ENCODE measurements at regions not wholly inside any gene's neighbourhood (a gene's known extent, or its start where the extent isn't known, plus 50 kb on each side); places are given as distances from the start of the nearest gene placed in this dataset.

- no peak for DNase-seq (ENCODE audit: low spot score)
These were observed 128.5 kb downstream of the ZNF281 start for GRCh38 chr1:200281201-200281835.

GRCh38 chr1:200279810-200280411 is 129.9 kb downstream of the ZNF281 start:
- Histone ChIP-seq H3K9me3 (ENCODE audit: severe bottlenecking) (no peaks in the 10 kb centered on the region), H3K4me1 (ENCODE audit: insufficient read depth, poor library complexity, severe bottlenecking) (no peaks in the 10 kb centered on the region), H3K27ac (ENCODE audit: poor library complexity, severe bottlenecking) (no peak overlapping the region), H3K27me3 (ENCODE audit: insufficient read depth, poor library complexity, severe bottlenecking) (no peaks in the 10 kb centered on the region), H3K4me3 (ENCODE audit: severe bottlenecking) (no peak overlapping the region), H3K36me3 (ENCODE audit: low read depth) (no peaks in the 10 kb centered on the region)
- peak; percentile 58; the same call in 1 of the 3 replicates for ATAC-seq (ENCODE audit: low read depth)
- peak; percentile 74 for TF ChIP-seq CTCF (IDR thresholded peaks at IDR 0.05; ENCODE audit: poor library complexity, severe bottlenecking)
- no peak for DNase-seq (ENCODE audit: low spot score)

More at GRCh38 chr1:200281201-200281835, 128.5 kb downstream of the ZNF281 start:
- Histone ChIP-seq H3K27ac (ENCODE audit: poor library complexity, severe bottlenecking) (no peak overlapping the region), H3K4me3 (ENCODE audit: severe bottlenecking) (no peak overlapping the region), H3K36me3 (ENCODE audit: low read depth) (no peaks in the 10 kb centered on the region), H3K9me3 (ENCODE audit: severe bottlenecking) (no peaks in the 10 kb centered on the region), H3K27me3 (ENCODE audit: insufficient read depth, poor library complexity, severe bottlenecking) (no peaks in the 10 kb centered on the region), H3K4me1 (ENCODE audit: insufficient read depth, poor library complexity, severe bottlenecking) (no peaks in the 10 kb centered on the region)
- TF ChIP-seq CTCF (IDR thresholded peaks at IDR 0.05; ENCODE audit: poor library complexity, severe bottlenecking) = no peak
- no peak for ATAC-seq (ENCODE audit: low read depth)

- Histone ChIP-seq H3K36me3 (ENCODE audit: low read depth) (no peaks in the 10 kb centered on the region), H3K9me3 (ENCODE audit: severe bottlenecking) (no peaks in the 10 kb centered on the region), H3K27me3 (ENCODE audit: insufficient read depth, poor library complexity, severe bottlenecking) (no peaks in the 10 kb centered on the region), H3K4me1 (ENCODE audit: insufficient read depth, poor library complexity, severe bottlenecking) (no peaks in the 10 kb centered on the region), H3K4me3 (ENCODE audit: severe bottlenecking) (no peak overlapping the region), H3K27ac (ENCODE audit: poor library complexity, severe bottlenecking) (no peak overlapping the region)
- TF ChIP-seq CTCF (IDR thresholded peaks at IDR 0.05; ENCODE audit: poor library complexity, severe bottlenecking) = no peak
- ATAC-seq (ENCODE audit: low read depth) (no peak), DNase-seq (ENCODE audit: low spot score) (no peak)
These were observed 133.9 kb downstream of the ZNF281 start for GRCh38 chr1:200275816-200276453.

GRCh38 chr1:200275415-200275814 is 134.4 kb downstream of the ZNF281 start:
- DNase-seq (ENCODE audit: low spot score) (no peak), ATAC-seq (ENCODE audit: low read depth) (no peak)
- no peaks in the 10 kb centered on the region for H3K27me3 ChIP-seq (ENCODE audit: insufficient read depth, poor library complexity, severe bottlenecking)
- no peaks in the 10 kb centered on the region for H3K4me1 ChIP-seq (ENCODE audit: insufficient read depth, poor library complexity, severe bottlenecking)
- TF ChIP-seq CTCF (IDR thresholded peaks at IDR 0.05; ENCODE audit: poor library complexity, severe bottlenecking) = no peak
- H3K36me3 ChIP-seq (ENCODE audit: low read depth) = no peaks in the 10 kb centered on the region
- no peaks in the 10 kb centered on the region for H3K9me3 ChIP-seq (ENCODE audit: severe bottlenecking)
- no peak overlapping the region for H3K4me3 ChIP-seq (ENCODE audit: severe bottlenecking)
- H3K27ac ChIP-seq (ENCODE audit: poor library complexity, severe bottlenecking) = no peak overlapping the region

- H3K4me3 ChIP-seq (ENCODE audit: severe bottlenecking) = no peak overlapping the region
- no peaks in the 10 kb centered on the region for H3K36me3 ChIP-seq (ENCODE audit: low read depth)
- no peak for TF ChIP-seq CTCF (IDR thresholded peaks at IDR 0.05; ENCODE audit: poor library complexity, severe bottlenecking)
- no peaks in the 10 kb centered on the region for H3K9me3 ChIP-seq (ENCODE audit: severe bottlenecking)
- no peak for ATAC-seq (ENCODE audit: low read depth)
- no peaks in the 10 kb centered on the region for H3K27me3 ChIP-seq (ENCODE audit: insufficient read depth, poor library complexity, severe bottlenecking)
- no peak overlapping the region for H3K27ac ChIP-seq (ENCODE audit: poor library complexity, severe bottlenecking)
- no peaks in the 10 kb centered on the region for H3K4me1 ChIP-seq (ENCODE audit: insufficient read depth, poor library complexity, severe bottlenecking)
- DNase-seq (ENCODE audit: low spot score) = no peak
These were observed 135.7 kb downstream of the ZNF281 start for GRCh38 chr1:200274116-200274515.

Measured in RWPE2 (cell line).